Mesendoderm (in vitro differentiated cells): ENCODE measurements at regions not wholly inside any gene's neighbourhood (a gene's known extent, or its start where the extent isn't known, plus 50 kb on each side); places are given as distances from the start of the nearest gene placed in this dataset.
A peak's percentile ranks its signal among the peaks of the same experiment; 100 is the strongest.

Experiments
- DNase-seq: peaks from one replicate; pipeline ENCODE4 v3.0.0; 2013
- H2AK5ac ChIP-seq: 2 replicates; pipeline ENCODE4 v1.6.1; 2013; ENCODE audit warnings: low read length, inconsistent platforms
- H2BK120ac ChIP-seq: 2 replicates; pipeline ENCODE4 v1.6.1; 2013; ENCODE audit warnings: low read depth, mild to moderate bottlenecking, low read length, moderate library complexity, mixed read lengths
- H2BK15ac ChIP-seq: replicated peaks from 2 replicates; pipeline ENCODE4 v1.6.1; 2013; ENCODE audit warnings: low read depth, mild to moderate bottlenecking, moderate library complexity
- H2BK5ac ChIP-seq: 2 replicates; pipeline ENCODE4 v1.6.1; 2013; ENCODE audit warnings: low read length, inconsistent platforms
- H3K18ac ChIP-seq: 2 replicates; pipeline ENCODE4 v1.6.1; 2013; ENCODE audit warnings: mild to moderate bottlenecking, low read length, mixed read lengths
- H3K23ac ChIP-seq: one replicate; pipeline ENCODE4 v1.6.1; 2013; ENCODE audit warnings: low read length
- H3K27ac ChIP-seq: 2 replicates; pipeline ENCODE4 v1.5.1; 2013; ENCODE audit warnings: low read depth, mild to moderate bottlenecking, inconsistent platforms, low read length, moderate library complexity
- H3K27me3 ChIP-seq: 2 replicates; pipeline ENCODE4 v1.6.1; 2013; ENCODE audit warnings: low read length, control low read depth, mild to moderate bottlenecking, inconsistent platforms; ENCODE audit not compliant: insufficient read depth, poor library complexity
- H3K36me3 ChIP-seq: 2 replicates; pipeline ENCODE4 v1.6.1; 2013; ENCODE audit warnings: low read length, inconsistent platforms; ENCODE audit not compliant: control insufficient read depth, insufficient read depth
- H3K4ac ChIP-seq: one replicate; pipeline ENCODE4 v1.6.1; 2013; ENCODE audit warnings: low read depth, mild to moderate bottlenecking, low read length, moderate library complexity
- H3K4me1 ChIP-seq: 2 replicates; pipeline ENCODE4 v1.6.1; 2013; ENCODE audit warnings: low read depth, low read length, inconsistent platforms; ENCODE audit not compliant: control insufficient read depth
- H3K4me2 ChIP-seq: 2 replicates; pipeline ENCODE4 v1.6.1; 2013; ENCODE audit warnings: low read length
- H3K4me3 ChIP-seq: 2 replicates; pipeline ENCODE4 v1.5.1; 2013; ENCODE audit warnings: mild to moderate bottlenecking, low read length
- H3K56ac ChIP-seq: one replicate; pipeline ENCODE4 v1.6.1; 2013; ENCODE audit warnings: low read length
- H3K79me1 ChIP-seq: 2 replicates; pipeline ENCODE4 v1.6.1; 2013; ENCODE audit warnings: low read length, inconsistent platforms
- H3K79me2 ChIP-seq: 2 replicates; pipeline ENCODE4 v1.6.1; 2013; ENCODE audit warnings: mild to moderate bottlenecking, low read length; ENCODE audit not compliant: control insufficient read depth, insufficient read depth
- H3K9ac ChIP-seq: 2 replicates; pipeline ENCODE4 v1.6.1; 2013; ENCODE audit warnings: low read length, inconsistent platforms
- H4K5ac ChIP-seq: one replicate; pipeline ENCODE4 v1.6.1; 2013; ENCODE audit warnings: low read length
- H4K8ac ChIP-seq: one replicate; pipeline ENCODE4 v1.6.1; 2013; ENCODE audit warnings: low read depth, mild to moderate bottlenecking, control low read depth, low read length, moderate library complexity
- WGBS: extraction: QIAGEN DNeasy Blood & Tissue Kit; methylation state at CpG from one replicate; pipeline ENCODE4 v1.1.7; 2013; ENCODE audit warnings: low lambda C conversion rate, missing lambda C conversion rate; ENCODE audit not compliant: insufficient coverage; ENCODE audit errors: extremely low coverage; 5-methylcytosine and 5-hydroxymethylcytosine counted together

DNA sequence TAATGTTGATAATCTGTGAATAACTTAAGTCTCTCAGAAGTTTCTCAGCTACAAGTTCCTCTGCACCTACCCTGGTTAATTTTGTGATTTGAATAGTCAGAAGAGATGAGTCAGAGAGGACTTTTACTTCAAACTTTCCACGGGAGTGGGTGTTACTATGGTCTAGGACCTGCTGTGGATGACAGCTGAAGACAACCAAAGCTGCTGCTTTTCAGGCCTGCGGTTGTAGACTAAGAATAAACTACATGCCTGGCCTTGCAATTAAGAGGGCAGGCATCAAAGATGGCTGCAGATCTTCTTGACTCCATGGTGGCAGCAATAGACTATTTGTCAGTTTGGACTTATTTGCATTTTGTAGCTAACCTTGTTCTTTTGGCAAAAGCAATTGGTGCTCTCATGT lies 227.1 kb upstream of the KRR1 start:
- Histone ChIP-seq H3K23ac (no peak overlapping the region), H4K5ac (no peak overlapping the region), H3K79me1 (no peaks in the 10 kb centered on the region), H3K4me2 (no peak overlapping the region), H3K18ac (no peak overlapping the region), H3K36me3 (no peaks in the 10 kb centered on the region), H3K56ac (no peak overlapping the region), H2BK120ac (peak overlapping the region; percentile 85), H3K4me1 (peaks cover 2% of the 10 kb centered on the region), H2BK5ac (no peak overlapping the region), H3K79me2 (no peaks in the 10 kb centered on the region), H3K4me3 (no peak overlapping the region), H3K27me3 (no peaks in the 10 kb centered on the region), H4K8ac (no peak overlapping the region), H3K9ac (no peak overlapping the region), H2AK5ac (no peak overlapping the region), H3K27ac (no peak overlapping the region), H2BK15ac (no peak overlapping the region), H3K4ac (no peak overlapping the region)
- no CpG with 5 or more reads among the region's 2 CpGs for WGBS
- no peak for DNase-seq

DNA sequence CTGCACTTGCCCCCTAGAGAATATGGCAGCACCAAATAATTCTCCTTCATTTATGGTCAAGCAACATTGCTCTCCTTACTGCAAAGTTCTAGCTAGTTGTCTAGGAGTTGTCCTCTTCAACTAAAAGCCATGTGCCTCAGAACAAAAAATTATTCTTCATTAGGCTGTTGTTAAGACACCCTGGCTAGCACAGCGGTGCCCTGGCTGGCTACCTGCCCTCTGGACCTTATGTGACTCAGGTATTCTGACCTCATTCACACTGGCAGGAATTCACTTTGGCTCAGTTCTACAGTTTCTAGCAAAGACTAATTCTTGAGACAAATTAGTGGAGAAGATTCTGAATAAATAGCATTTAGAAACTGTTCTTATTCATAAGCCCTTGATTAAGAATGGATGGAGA lies 224.4 kb upstream of the KRR1 start:
- H3K79me1 ChIP-seq, result no peaks in the 10 kb centered on the region
- no peak overlapping the region for H4K5ac ChIP-seq
- peaks cover 2% of the 10 kb centered on the region for H3K4me1 ChIP-seq
- no peak overlapping the region for H3K23ac ChIP-seq
- H3K27me3 ChIP-seq, result no peaks in the 10 kb centered on the region
- no CpG with 5 or more reads among the region's 1 CpG for WGBS
- H3K4ac ChIP-seq, result no peak overlapping the region
- H3K9ac ChIP-seq, result no peak overlapping the region
- H3K18ac ChIP-seq, result no peak overlapping the region
- H3K79me2 ChIP-seq, result no peaks in the 10 kb centered on the region
- no peak overlapping the region for H2BK15ac ChIP-seq
- no peak overlapping the region for H3K4me3 ChIP-seq
- H3K56ac ChIP-seq, result peak overlapping the region; percentile 15
- no peak overlapping the region for H2AK5ac ChIP-seq
- DNase-seq, result no peak
- H2BK5ac ChIP-seq, result no peak overlapping the region
- H3K4me2 ChIP-seq, result no peak overlapping the region
- no peaks in the 10 kb centered on the region for H3K36me3 ChIP-seq
- H2BK120ac ChIP-seq, result no peak overlapping the region
- H4K8ac ChIP-seq, result no peak overlapping the region
- no peak overlapping the region for H3K27ac ChIP-seq

DNA sequence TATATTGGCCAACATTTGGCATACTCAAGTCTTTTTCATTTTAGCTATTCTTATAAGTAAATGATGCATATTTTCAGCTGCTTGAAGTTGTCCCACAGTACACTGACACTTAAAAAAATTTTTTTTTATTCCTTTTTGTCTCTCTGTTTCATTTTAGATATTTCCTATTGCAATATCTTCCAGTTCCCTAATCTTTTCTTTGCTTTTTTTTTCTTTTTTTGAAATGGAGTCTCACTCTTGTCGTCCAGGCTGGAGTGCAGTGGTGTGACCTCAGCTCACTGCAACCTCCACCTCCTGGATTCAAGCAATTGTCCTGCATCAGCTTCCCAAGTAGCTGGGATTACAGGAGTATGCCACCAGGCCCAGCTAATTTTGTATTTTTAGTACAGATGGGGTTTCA lies 217.4 kb upstream of the KRR1 start:
- Histone ChIP-seq H3K56ac (no peak overlapping the region), H2BK5ac (no peak overlapping the region), H2BK120ac (no peak overlapping the region), H3K79me2 (no peaks in the 10 kb centered on the region), H3K9ac (no peak overlapping the region), H3K4me2 (no peak overlapping the region), H3K4me1 (peaks cover 2% of the 10 kb centered on the region), H3K4me3 (no peak overlapping the region), H3K23ac (no peak overlapping the region), H3K27ac (no peak overlapping the region), H3K4ac (no peak overlapping the region), H4K8ac (no peak overlapping the region), H3K27me3 (no peaks in the 10 kb centered on the region), H3K18ac (no peak overlapping the region), H2AK5ac (no peak overlapping the region), H4K5ac (no peak overlapping the region), H3K36me3 (no peaks in the 10 kb centered on the region), H2BK15ac (no peak overlapping the region), H3K79me1 (no peaks in the 10 kb centered on the region)
- no CpG with 5 or more reads among the region's 1 CpG for WGBS
- DNase-seq, result no peak

DNA sequence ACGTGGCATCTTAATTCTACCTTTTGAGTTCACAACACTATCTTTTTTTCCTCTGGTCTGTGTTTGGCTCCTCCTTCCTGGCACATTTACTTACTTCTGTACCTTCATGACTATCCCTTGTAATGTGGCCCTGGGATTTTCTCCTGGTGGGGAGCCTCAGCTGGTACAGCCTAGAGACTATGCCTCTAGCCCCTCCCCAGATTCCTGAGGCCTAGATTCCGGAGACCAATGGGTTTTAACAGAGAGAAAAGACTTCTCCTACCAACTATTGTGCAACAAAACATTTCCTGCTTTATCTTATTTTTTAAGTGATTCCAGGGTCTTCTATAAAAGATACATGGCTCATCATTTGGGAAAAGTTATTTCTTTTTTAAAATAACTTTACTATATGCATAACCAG lies 216.2 kb upstream of the KRR1 start:
- Histone ChIP-seq H3K27me3 (no peaks in the 10 kb centered on the region), H2AK5ac (no peak overlapping the region), H3K4ac (no peak overlapping the region), H3K36me3 (no peaks in the 10 kb centered on the region), H4K5ac (no peak overlapping the region), H2BK15ac (no peak overlapping the region), H3K4me3 (no peak overlapping the region), H2BK5ac (no peak overlapping the region), H2BK120ac (no peak overlapping the region), H3K4me2 (no peak overlapping the region), H3K9ac (no peak overlapping the region), H3K4me1 (no peaks in the 10 kb centered on the region), H4K8ac (no peak overlapping the region), H3K23ac (no peak overlapping the region), H3K79me2 (no peaks in the 10 kb centered on the region), H3K56ac (no peak overlapping the region), H3K79me1 (no peaks in the 10 kb centered on the region), H3K18ac (peak overlapping the region; percentile 45), H3K27ac (no peak overlapping the region)
- peak; percentile 83 for DNase-seq
- no CpG with 5 or more reads among the region's 2 CpGs for WGBS

DNA sequence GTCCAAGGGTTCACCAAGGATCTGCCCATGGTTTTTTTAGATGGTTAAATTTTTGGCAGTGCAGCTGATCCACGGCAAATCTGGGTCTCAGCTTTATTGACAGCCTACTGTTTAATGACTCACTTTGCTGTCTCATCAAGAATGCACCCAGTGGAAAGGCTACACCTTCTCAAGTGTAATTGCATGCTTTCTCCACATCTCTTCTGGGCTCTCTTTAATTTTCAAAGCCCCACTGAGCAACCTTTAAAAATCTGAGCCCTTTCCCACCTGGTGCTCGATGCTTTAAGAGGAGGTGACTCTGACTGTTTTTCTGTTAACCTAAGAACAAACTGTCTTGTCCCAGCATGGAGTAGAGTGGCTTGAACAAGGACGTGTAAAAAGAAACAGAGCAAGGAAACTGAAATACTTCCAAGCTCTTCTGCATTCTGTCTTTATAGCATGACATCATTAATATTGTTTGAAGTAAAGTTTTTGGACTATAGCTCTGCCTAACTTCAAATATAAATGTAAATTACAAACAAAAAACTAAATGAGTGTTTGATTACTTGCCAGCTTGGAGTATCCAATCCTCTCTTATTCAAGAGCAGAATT lies 214.2 kb upstream of the KRR1 start:
- Histone ChIP-seq H2AK5ac (no peak overlapping the region), H2BK120ac (no peak overlapping the region), H4K8ac (no peak overlapping the region), H2BK5ac (no peak overlapping the region), H3K4me1 (peaks cover 13% of the 10 kb centered on the region), H3K9ac (no peak overlapping the region), H3K36me3 (no peaks in the 10 kb centered on the region), H3K79me1 (no peaks in the 10 kb centered on the region), H3K27me3 (no peaks in the 10 kb centered on the region), H3K18ac (no peak overlapping the region), H3K4me3 (no peak overlapping the region), H4K5ac (no peak overlapping the region), H3K23ac (no peak overlapping the region), H2BK15ac (no peak overlapping the region), H3K4ac (no peak overlapping the region), H3K79me2 (no peaks in the 10 kb centered on the region), H3K56ac (no peak overlapping the region), H3K4me2 (no peak overlapping the region), H3K27ac (no peak overlapping the region)
- WGBS, result no CpG with 5 or more reads among the region's 3 CpGs
- DNase-seq, result peak; percentile 60

DNA sequence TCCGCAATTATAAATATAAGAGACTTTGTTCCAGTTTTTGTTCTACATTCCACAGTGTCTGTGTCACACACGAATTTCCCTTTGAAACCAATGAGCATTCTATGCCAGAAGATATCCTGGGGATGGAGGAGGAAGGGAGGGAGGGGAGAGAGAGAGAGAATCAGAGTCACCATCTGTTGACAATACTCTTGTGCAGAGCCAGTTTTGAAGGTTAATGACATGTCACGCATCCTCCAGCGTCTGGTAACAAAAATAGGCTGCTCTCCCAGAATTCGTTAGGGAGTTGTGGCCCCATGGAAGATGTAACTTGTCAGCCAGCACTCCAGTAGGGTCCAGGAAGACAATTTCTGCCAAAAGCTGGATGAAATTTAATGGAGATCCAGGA lies 213.5 kb upstream of the KRR1 start:
- no peak overlapping the region for H2BK120ac ChIP-seq
- H4K5ac ChIP-seq, result no peak overlapping the region
- no peak overlapping the region for H3K9ac ChIP-seq
- H4K8ac ChIP-seq, result no peak overlapping the region
- no peaks in the 10 kb centered on the region for H3K79me2 ChIP-seq
- no peak overlapping the region for H3K4me2 ChIP-seq
- H2BK15ac ChIP-seq, result peak overlapping the region; percentile 88
- H2AK5ac ChIP-seq, result no peak overlapping the region
- H2BK5ac ChIP-seq, result no peak overlapping the region
- no peak overlapping the region for H3K4ac ChIP-seq
- H3K27me3 ChIP-seq, result no peaks in the 10 kb centered on the region
- WGBS, result no CpG with 5 or more reads among the region's 5 CpGs
- peak overlapping the region; percentile 91 for H3K18ac ChIP-seq
- H3K56ac ChIP-seq, result peak overlapping the region; percentile 25
- no peaks in the 10 kb centered on the region for H3K79me1 ChIP-seq
- H3K4me1 ChIP-seq, result peaks cover 13% of the 10 kb centered on the region
- no peak overlapping the region for H3K27ac ChIP-seq
- no peaks in the 10 kb centered on the region for H3K36me3 ChIP-seq
- no peak overlapping the region for H3K23ac ChIP-seq
- H3K4me3 ChIP-seq, result no peak overlapping the region
- no peak for DNase-seq
